Uterus (tissue), 2 donors: ENCODE measurements at regions not wholly inside any gene's neighbourhood (a gene's known extent, or its start where the extent isn't known, plus 50 kb on each side); places are given as distances from the start of the nearest gene placed in this dataset.

Experiments
- POLR2A ChIP-seq, 2 donors: fragments of 450-650 bp; IDR thresholded peaks; one replicate each; pipeline ENCODE4 v1.6.1; 2016; ENCODE audit warnings: antibody characterized with exemption in 2 of 2, mild to moderate bottlenecking in 1 of 2, moderate library complexity in 1 of 2
- TF ChIP-seq, protein P1 (sequence below), 4 experiments: fragments of 200-600 bp in 2 of 4; fragments of 450-650 bp in 2 of 4; sonication (generic) in 2 of 4; IDR thresholded peaks; one replicate each; pipeline ENCODE4 v1.5.1; 2016 to 2019; ENCODE audit warnings: antibody characterized with exemption in 4 of 4, mild to moderate bottlenecking in 2 of 4, moderate library complexity in 1 of 4

DNA sequence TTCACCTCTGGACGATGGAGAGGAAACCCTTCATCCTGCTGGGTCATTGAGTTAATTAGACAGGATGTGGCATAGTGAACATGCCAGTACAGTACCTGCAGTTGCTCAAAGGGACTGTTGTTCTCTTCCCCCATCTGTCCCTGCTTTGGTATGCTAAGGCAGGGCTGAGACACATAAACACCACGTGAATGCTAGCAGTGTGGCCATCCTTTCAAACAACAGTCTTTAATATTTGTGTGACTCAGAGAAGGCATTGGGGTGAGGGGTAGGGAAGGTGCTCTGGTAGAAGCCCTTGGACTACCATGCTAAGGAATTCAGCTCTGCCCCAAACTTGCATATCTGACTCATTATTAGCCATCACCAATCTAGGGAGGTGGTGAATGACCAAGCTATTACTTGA, 180.2 kb upstream of the ZNF618 start:
- TF ChIP-seq, protein P1, sequence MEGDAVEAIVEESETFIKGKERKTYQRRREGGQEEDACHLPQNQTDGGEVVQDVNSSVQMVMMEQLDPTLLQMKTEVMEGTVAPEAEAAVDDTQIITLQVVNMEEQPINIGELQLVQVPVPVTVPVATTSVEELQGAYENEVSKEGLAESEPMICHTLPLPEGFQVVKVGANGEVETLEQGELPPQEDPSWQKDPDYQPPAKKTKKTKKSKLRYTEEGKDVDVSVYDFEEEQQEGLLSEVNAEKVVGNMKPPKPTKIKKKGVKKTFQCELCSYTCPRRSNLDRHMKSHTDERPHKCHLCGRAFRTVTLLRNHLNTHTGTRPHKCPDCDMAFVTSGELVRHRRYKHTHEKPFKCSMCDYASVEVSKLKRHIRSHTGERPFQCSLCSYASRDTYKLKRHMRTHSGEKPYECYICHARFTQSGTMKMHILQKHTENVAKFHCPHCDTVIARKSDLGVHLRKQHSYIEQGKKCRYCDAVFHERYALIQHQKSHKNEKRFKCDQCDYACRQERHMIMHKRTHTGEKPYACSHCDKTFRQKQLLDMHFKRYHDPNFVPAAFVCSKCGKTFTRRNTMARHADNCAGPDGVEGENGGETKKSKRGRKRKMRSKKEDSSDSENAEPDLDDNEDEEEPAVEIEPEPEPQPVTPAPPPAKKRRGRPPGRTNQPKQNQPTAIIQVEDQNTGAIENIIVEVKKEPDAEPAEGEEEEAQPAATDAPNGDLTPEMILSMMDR (IDR thresholded peaks at IDR 0.05) = no peak
- no peak for TF ChIP-seq POLR2A (IDR thresholded peaks at IDR 0.05)
